ENCODE measurements at regions not wholly inside any gene's neighbourhood (a gene's known extent, or its start where the extent isn't known, plus 50 kb on each side); places are given as distances from the start of the nearest gene placed in this dataset.

- TF ChIP-seq POLR2A (IDR thresholded peaks at IDR 0.05) (no peak), CTCF (IDR thresholded peaks at IDR 0.05) (no peak)
These were observed 726.1 kb upstream of the ADAMTS16 start for GRCh38 chr5:4413996-4414395.

Measured in esophagus squamous epithelium (tissue), 4 donors.